ENCODE measurements at regions not wholly inside any gene's neighbourhood (a gene's known extent, or its start where the extent isn't known, plus 50 kb on each side); places are given as distances from the start of the nearest gene placed in this dataset.
"Not testable (repeated sequence)": the region's sequence is repeated elsewhere in the genome, so short reads cannot be mapped to it uniquely, and the experiment has no call there.

DNA sequence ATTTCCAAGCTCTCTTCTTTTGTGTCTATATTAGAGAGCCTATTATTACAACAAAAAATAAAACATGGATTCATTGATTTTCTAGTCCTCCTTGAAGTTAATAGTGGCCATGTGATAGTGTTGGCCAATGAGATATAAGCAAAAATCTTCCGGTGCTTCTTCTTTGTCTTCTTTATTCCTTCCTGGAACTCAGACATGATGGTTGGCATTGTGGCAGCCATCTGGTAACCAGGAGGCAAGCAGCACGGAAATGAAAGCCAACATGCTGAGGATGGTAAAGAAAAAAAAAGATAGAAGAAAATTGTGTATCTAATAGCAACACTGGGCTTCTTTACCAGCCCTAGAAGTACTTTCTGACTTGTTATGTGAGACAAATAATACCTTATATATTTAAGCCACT lies 50.8 kb upstream of the SEL1L start:
- no peak overlapping the region for H3K4me3 ChIP-seq (ENCODE audit: low read length)
- no peak for TF ChIP-seq CTCF (conservative IDR thresholded peaks at IDR 0.05; ENCODE audit: low read length)
- no peak for DNase-seq (ENCODE audit: low read depth)

GRCh38 chr14:81589381-81590065 lies 55.9 kb upstream of the SEL1L start:
- no peak overlapping the region for H3K4me3 ChIP-seq (ENCODE audit: low read length)
- TF ChIP-seq CTCF (conservative IDR thresholded peaks at IDR 0.05; ENCODE audit: low read length), result no peak
- no peak for DNase-seq (ENCODE audit: low read depth)

DNA sequence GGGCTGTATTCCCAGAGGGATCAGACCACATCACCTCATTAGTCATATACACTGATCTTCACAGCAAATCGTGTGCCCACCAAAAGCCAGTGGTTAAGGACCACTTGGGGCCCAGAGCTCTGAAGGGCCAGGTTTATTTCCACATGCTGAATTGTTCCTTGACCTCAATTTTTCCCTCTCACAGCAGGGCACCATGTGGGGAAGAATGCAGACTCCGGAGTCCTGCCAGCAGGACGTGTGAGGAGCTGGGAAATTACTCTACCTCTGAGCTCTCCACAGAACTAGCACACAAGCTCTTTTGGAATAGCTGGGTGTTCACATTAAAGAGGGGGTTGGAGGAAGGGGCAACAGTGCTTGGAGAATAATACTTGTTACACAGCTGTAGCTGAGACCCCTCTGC lies 57.6 kb upstream of the SEL1L start:
- DNase-seq (ENCODE audit: low read depth), result no peak
- H3K4me3 ChIP-seq (ENCODE audit: low read length), result no peak overlapping the region
- no peak for TF ChIP-seq CTCF (conservative IDR thresholded peaks at IDR 0.05; ENCODE audit: low read length)

DNA sequence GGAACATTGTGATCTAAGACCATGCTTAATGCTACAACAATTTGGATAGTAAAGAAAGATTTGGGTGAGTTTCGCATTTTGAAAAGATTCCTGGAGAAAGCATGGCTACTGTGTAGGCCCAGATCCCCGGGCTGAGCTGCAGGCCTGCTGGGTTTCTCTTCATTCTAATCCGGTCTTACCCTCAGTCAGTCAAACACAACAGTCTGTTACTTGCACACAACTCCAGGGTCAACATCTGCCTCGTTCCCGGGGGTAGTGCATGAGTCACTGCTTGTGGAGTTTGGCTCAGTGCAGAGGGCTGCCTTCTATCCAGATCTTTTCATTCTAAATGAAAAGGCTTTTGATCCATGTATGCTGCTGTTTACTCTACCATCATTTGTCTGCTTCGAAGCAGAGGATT lies 60.4 kb upstream of the SEL1L start:
- no peak for DNase-seq (ENCODE audit: low read depth)
- TF ChIP-seq CTCF (conservative IDR thresholded peaks at IDR 0.05; ENCODE audit: low read length), result no peak
- H3K4me3 ChIP-seq (ENCODE audit: low read length), result no peak overlapping the region

DNA sequence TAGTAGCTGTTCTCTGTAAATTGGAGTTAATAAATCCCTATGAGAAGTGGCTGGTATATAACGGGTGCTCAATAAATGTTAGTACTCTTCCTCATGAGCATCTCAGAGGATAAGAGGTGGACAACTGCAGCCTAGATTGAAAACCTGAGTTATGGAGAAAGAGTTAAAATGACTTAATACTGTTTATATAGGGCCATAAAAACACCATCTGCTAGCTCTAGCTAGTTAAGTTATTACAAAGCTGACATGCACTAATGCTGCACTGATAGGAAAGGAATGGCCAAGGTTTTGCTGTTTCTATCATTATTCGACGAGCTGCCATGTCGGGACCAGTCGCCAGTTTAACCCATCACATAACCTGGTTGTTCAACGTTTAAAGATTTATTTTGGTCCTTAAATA lies 72.0 kb upstream of the SEL1L start:
- no peak overlapping the region for H3K4me3 ChIP-seq (ENCODE audit: low read length)
- TF ChIP-seq CTCF (conservative IDR thresholded peaks at IDR 0.05; ENCODE audit: low read length), result no peak
- DNase-seq (ENCODE audit: low read depth), result no peak

- no peak for TF ChIP-seq CTCF (conservative IDR thresholded peaks at IDR 0.05; ENCODE audit: low read length)
- DNase-seq (ENCODE audit: low read depth), result no peak
- no peak overlapping the region for H3K4me3 ChIP-seq (ENCODE audit: low read length)
Observed at GRCh38 chr14:81613341-81614045, 79.8 kb upstream of the SEL1L start.

DNA sequence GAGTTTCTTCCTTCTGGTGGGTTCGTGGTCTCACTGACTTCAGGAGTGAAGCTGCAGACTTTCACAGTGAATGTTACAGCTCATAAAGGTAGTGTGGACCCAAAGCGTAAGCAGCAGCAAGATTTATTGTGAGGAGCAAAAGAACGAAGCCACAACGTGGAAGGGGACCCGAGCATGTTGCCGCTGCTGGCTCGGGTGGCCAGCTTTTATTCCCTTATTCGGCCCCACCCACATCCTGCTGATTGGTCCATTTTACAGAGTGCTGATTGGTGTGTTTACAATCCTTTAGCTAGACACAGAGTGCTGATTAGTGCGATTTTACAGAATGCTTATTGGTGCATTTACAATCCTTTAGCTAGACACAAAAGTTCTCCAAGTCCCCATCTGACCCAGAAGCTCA lies 80.6 kb upstream of the SEL1L start:
- H3K4me3 ChIP-seq (ENCODE audit: low read length); DNase-seq (ENCODE audit: low read depth): not testable (repeated sequence)
